Type B pancreatic cell (in vitro differentiated cells): ENCODE measurements at regions not wholly inside any gene's neighbourhood (a gene's known extent, or its start where the extent isn't known, plus 50 kb on each side); places are given as distances from the start of the nearest gene placed in this dataset.

Source experiments
- DNase-seq: peaks from one replicate; pipeline ENCODE4 v3.0.0; 2021; ENCODE audit warnings: mixed read lengths; ENCODE audit not compliant: unreplicated experiment; ENCODE audit errors: extremely low spot score
- H3K27ac Mint-ChIP-seq: 2 replicates; pipeline ENCODE4 v1.8.0; 2021; ENCODE audit warnings: mild to moderate bottlenecking, mixed read lengths
- H3K27me3 Mint-ChIP-seq: 2 replicates; pipeline ENCODE4 v1.8.0; 2021; ENCODE audit warnings: mixed read lengths
- H3K36me3 Mint-ChIP-seq: 2 replicates; pipeline ENCODE4 v1.8.0; 2021; ENCODE audit warnings: mixed read lengths
- H3K4me1 Mint-ChIP-seq: one replicate; pipeline ENCODE4 v1.8.0; 2021; ENCODE audit warnings: mixed read lengths; ENCODE audit not compliant: unreplicated experiment
- H3K4me3 Mint-ChIP-seq: 2 replicates; pipeline ENCODE4 v1.8.0; 2021; ENCODE audit warnings: mild to moderate bottlenecking, mixed read lengths
- H3K9me3 Mint-ChIP-seq: 2 replicates; pipeline ENCODE4 v1.8.0; 2021; ENCODE audit warnings: mixed read lengths
- CTCF ChIP-seq: fragments of 200-600 bp; sonication (generic); conservative IDR thresholded peaks from 2 replicates; pipeline ENCODE4 v1.5.0; 2021; ENCODE audit warnings: antibody characterized with exemption, mild to moderate bottlenecking

GRCh38 chr13:37934339-37935191, 65.0 kb upstream of the TRPC4 start:
- Mint-ChIP-seq H3K9me3 (no peaks in the 10 kb centered on the region), H3K4me3 (no peak overlapping the region), H3K36me3 (no peaks in the 10 kb centered on the region), H3K27me3 (peaks cover 3% of the 10 kb centered on the region), H3K27ac (no peak overlapping the region), H3K4me1 (peaks cover 1% of the 10 kb centered on the region)
- no peak for DNase-seq
- no peak for TF ChIP-seq CTCF

GRCh38 chr13:37929308-37929707, 59.7 kb upstream of the TRPC4 start:
- H3K4me1 Mint-ChIP-seq: peaks cover 6% of the 10 kb centered on the region
- DNase-seq: no peak
- no peaks in the 10 kb centered on the region for H3K27me3 Mint-ChIP-seq
- no peak overlapping the region for H3K27ac Mint-ChIP-seq
- H3K4me3 Mint-ChIP-seq: no peak overlapping the region
- no peaks in the 10 kb centered on the region for H3K36me3 Mint-ChIP-seq
- H3K9me3 Mint-ChIP-seq: no peaks in the 10 kb centered on the region
- TF ChIP-seq CTCF: peak; percentile 27

GRCh38 chr13:37927561-37927960, 58.0 kb upstream of the TRPC4 start:
- Mint-ChIP-seq H3K36me3 (no peaks in the 10 kb centered on the region), H3K4me1 (peaks cover 6% of the 10 kb centered on the region), H3K27ac (no peak overlapping the region), H3K4me3 (no peak overlapping the region), H3K27me3 (no peaks in the 10 kb centered on the region), H3K9me3 (no peaks in the 10 kb centered on the region)
- TF ChIP-seq CTCF: no peak
- DNase-seq: no peak

GRCh38 chr13:37925878-37926473, 56.4 kb upstream of the TRPC4 start:
- DNase-seq: no peak
- Mint-ChIP-seq H3K9me3 (no peaks in the 10 kb centered on the region), H3K4me3 (no peak overlapping the region), H3K27me3 (no peaks in the 10 kb centered on the region), H3K4me1 (peaks cover 6% of the 10 kb centered on the region), H3K27ac (no peak overlapping the region), H3K36me3 (no peaks in the 10 kb centered on the region)
- TF ChIP-seq CTCF: no peak

GRCh38 chr13:37923236-37923635, 53.7 kb upstream of the TRPC4 start:
- no peaks in the 10 kb centered on the region for H3K9me3 Mint-ChIP-seq
- no peaks in the 10 kb centered on the region for H3K36me3 Mint-ChIP-seq
- DNase-seq: no peak
- H3K27me3 Mint-ChIP-seq: no peaks in the 10 kb centered on the region
- peaks cover 11% of the 10 kb centered on the region for H3K4me1 Mint-ChIP-seq
- H3K4me3 Mint-ChIP-seq: no peak overlapping the region
- no peak for TF ChIP-seq CTCF
- no peak overlapping the region for H3K27ac Mint-ChIP-seq
